B cell (primary cell): ENCODE measurements at regions not wholly inside any gene's neighbourhood (a gene's known extent, or its start where the extent isn't known, plus 50 kb on each side); places are given as distances from the start of the nearest gene placed in this dataset.

ENCODE experiments used
- EZH2 ChIP-seq: IDR thresholded peaks from 2 replicates; pipeline ENCODE4 v1.6.1; 2012; ENCODE audit warnings: borderline replicate concordance, low read depth, mild to moderate bottlenecking, moderate library complexity, low read length; ENCODE audit not compliant: insufficient read depth, poor library complexity, severe bottlenecking
- TF ChIP-seq, protein P1 (sequence below): fragments of 200-600 bp; IDR thresholded peaks from one replicate; pipeline ENCODE4 v1.8.0; 2022; ENCODE audit warnings: antibody characterized with exemption, mild to moderate bottlenecking

GRCh38 chr1:191709215-191709614, 449.0 kb upstream of the RGS18 start:
- TF ChIP-seq, protein P1, sequence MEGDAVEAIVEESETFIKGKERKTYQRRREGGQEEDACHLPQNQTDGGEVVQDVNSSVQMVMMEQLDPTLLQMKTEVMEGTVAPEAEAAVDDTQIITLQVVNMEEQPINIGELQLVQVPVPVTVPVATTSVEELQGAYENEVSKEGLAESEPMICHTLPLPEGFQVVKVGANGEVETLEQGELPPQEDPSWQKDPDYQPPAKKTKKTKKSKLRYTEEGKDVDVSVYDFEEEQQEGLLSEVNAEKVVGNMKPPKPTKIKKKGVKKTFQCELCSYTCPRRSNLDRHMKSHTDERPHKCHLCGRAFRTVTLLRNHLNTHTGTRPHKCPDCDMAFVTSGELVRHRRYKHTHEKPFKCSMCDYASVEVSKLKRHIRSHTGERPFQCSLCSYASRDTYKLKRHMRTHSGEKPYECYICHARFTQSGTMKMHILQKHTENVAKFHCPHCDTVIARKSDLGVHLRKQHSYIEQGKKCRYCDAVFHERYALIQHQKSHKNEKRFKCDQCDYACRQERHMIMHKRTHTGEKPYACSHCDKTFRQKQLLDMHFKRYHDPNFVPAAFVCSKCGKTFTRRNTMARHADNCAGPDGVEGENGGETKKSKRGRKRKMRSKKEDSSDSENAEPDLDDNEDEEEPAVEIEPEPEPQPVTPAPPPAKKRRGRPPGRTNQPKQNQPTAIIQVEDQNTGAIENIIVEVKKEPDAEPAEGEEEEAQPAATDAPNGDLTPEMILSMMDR, result no peak
- no peak for TF ChIP-seq EZH2
